HFFc6 (cell line): ENCODE measurements at regions not wholly inside any gene's neighbourhood (a gene's known extent, or its start where the extent isn't known, plus 50 kb on each side); places are given as distances from the start of the nearest gene placed in this dataset.

Experiments
- DNase-seq: peaks from one replicate; pipeline ENCODE4 v3.0.0-alpha.2; 2018
- H3K27ac Mint-ChIP-seq: 2 replicates; pipeline ENCODE4 v1.8.0; 2020; ENCODE audit warnings: mild to moderate bottlenecking, mixed read lengths
- H3K27me3 Mint-ChIP-seq: 2 replicates; pipeline ENCODE4 v1.8.0; 2021; ENCODE audit warnings: mild to moderate bottlenecking, moderate library complexity, mixed read lengths; ENCODE audit not compliant: insufficient read depth
- H3K36me3 Mint-ChIP-seq: 2 replicates; pipeline ENCODE4 v1.8.0; 2021; ENCODE audit warnings: low read depth, mixed read lengths
- H3K4me1 Mint-ChIP-seq: 2 replicates; pipeline ENCODE4 v1.8.0; 2020; ENCODE audit warnings: low read depth, mixed read lengths
- H3K4me3 Mint-ChIP-seq: 2 replicates; pipeline ENCODE4 v1.8.0; 2020; ENCODE audit warnings: mild to moderate bottlenecking, moderate library complexity, mixed read lengths
- H3K9me3 Mint-ChIP-seq: 2 replicates; pipeline ENCODE4 v1.8.0; 2020; ENCODE audit warnings: mild to moderate bottlenecking, mixed read lengths
- CTCF ChIP-seq: fragments of 200-600 bp; sonication (generic); IDR thresholded peaks from 2 replicates; pipeline ENCODE4 v1.5.0; 2021; ENCODE audit warnings: antibody characterized with exemption, mild to moderate bottlenecking

GRCh38 chr1:25109531-25109951 is 122.8 kb downstream of the SYF2 start:
- Mint-ChIP-seq H3K36me3 (peaks cover 7% of the 10 kb centered on the region), H3K4me1 (peaks cover 22% of the 10 kb centered on the region), H3K27me3 (peaks cover 37% of the 10 kb centered on the region), H3K9me3 (peaks cover 10% of the 10 kb centered on the region), H3K4me3 (no peak overlapping the region), H3K27ac (no peak overlapping the region)
- no peak for DNase-seq
- no peak for TF ChIP-seq CTCF

DNA sequence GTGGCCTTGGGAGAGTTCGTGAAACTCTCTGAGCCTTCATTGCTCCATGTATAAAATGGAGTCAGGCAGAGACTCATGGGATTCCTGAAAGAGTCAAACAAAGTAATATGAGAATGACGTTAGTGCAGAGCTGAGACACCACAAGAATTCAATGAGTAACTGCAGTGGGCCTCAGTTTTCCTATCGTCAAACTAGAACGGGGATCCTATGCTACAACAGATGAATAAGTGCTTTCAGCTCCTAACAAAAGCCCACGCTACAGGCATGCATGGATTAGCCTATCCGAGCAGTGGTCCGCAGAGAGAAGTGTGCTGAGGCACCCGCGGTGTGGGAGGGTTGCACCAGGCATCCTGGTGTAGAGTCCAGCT is 124.7 kb downstream of the SYF2 start:
- H3K36me3 Mint-ChIP-seq: peaks cover 7% of the 10 kb centered on the region
- peak overlapping the region; percentile 69; the same call in 1 of the 2 replicates for H3K27ac Mint-ChIP-seq
- peaks cover 22% of the 10 kb centered on the region for H3K4me1 Mint-ChIP-seq
- H3K9me3 Mint-ChIP-seq: peaks cover 10% of the 10 kb centered on the region
- no peak for TF ChIP-seq CTCF
- DNase-seq: peak; percentile 47
- H3K4me3 Mint-ChIP-seq: no peak overlapping the region
- H3K27me3 Mint-ChIP-seq: peaks cover 22% of the 10 kb centered on the region

DNA sequence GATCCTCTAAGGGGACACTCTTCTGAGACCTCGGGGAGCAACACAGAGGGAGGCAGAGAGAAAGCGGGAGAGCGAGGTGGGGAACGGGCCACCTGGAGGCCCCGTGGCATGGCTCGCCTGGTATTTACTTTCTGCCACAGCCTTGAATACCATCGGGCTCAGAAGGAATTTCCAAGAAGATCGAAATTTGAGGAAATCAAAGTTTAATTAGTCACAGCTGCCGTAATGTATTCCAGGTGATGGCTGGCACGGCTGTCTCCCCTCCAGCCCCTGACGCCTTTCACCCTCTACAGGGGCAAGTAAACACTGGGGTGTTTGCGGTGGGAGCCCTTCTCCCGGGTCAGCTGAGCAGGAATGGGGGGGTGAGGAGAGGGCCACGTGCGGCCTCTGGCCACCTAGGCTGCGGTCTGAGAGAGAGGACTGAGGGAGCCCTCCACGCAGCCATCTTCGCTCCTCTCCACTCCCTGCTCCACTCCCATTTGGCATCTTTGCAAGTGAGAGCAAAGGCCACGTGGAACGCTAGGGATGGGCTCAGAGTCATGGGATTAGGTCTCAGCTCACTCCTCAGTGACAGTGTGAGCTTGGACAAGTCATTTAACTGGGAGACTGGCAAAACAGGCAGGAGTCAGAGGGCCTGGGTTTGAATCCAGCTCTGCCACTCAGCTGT is 125.2 kb downstream of the SYF2 start:
- H3K4me3 Mint-ChIP-seq: no peak overlapping the region
- H3K9me3 Mint-ChIP-seq: peaks cover 10% of the 10 kb centered on the region
- no peak for DNase-seq
- H3K4me1 Mint-ChIP-seq: peaks cover 22% of the 10 kb centered on the region
- H3K27me3 Mint-ChIP-seq: peaks cover 19% of the 10 kb centered on the region
- peaks cover 7% of the 10 kb centered on the region for H3K36me3 Mint-ChIP-seq
- H3K27ac Mint-ChIP-seq: peak overlapping the region; percentile 69; the same call in 1 of the 2 replicates
- TF ChIP-seq CTCF: no peak

DNA sequence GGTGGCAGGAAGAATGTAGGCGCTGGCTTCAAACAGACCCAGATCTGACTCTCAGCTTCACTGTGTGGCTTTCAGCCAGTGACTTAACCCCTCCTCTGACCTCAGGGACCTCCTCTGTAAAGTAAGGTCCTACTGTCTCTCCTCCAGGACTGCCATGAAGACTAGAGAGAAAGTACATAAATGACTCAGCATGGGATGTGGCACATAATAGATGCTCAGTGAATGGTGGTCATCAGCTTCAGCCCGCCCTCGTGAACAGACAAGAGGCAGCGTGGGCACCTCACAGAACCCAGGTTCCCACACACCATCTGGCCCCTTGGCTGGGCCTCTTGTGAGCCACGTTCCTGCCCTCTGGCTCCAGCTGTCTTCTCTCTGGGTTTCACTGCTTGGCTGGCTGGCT is 126.0 kb downstream of the SYF2 start:
- no peak for TF ChIP-seq CTCF
- peaks cover 10% of the 10 kb centered on the region for H3K9me3 Mint-ChIP-seq
- no peak for DNase-seq

DNA sequence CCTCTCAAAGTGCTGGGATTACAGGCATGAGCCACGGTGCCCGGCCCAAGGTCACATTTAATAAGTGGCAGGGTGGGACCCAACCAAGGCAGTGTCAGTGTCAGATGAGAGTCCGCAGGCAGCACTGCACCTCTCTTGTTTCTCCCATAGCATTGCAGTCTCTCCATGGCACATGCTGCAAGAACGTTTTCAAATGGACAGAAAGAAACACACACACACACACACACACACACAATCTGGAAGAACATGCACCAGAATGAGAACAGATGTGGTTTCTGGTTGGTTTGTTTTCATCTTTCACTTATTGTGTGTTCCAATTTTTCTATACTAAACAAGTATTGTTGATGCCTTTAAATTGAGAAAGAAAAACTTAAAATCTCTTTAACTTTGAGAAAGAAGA is 126.5 kb downstream of the SYF2 start:
- H3K27ac Mint-ChIP-seq: no peak overlapping the region
- peaks cover 7% of the 10 kb centered on the region for H3K36me3 Mint-ChIP-seq
- H3K27me3 Mint-ChIP-seq: peaks cover 10% of the 10 kb centered on the region
- peaks cover 17% of the 10 kb centered on the region; the same call in 1 of the 2 replicates for H3K4me1 Mint-ChIP-seq
- no peak overlapping the region for H3K4me3 Mint-ChIP-seq
- no peak for TF ChIP-seq CTCF
- DNase-seq: no peak
- peaks cover 10% of the 10 kb centered on the region for H3K9me3 Mint-ChIP-seq

More for the DNA sequence above, 126.0 kb downstream of the SYF2 start:
- H3K36me3 Mint-ChIP-seq: peaks cover 7% of the 10 kb centered on the region
- no peak overlapping the region for H3K27ac Mint-ChIP-seq
- peaks cover 17% of the 10 kb centered on the region; the same call in 1 of the 2 replicates for H3K4me1 Mint-ChIP-seq
- peaks cover 12% of the 10 kb centered on the region for H3K27me3 Mint-ChIP-seq
- no peak overlapping the region for H3K4me3 Mint-ChIP-seq
